ENCODE measurements at regions not wholly inside any gene's neighbourhood (a gene's known extent, or its start where the extent isn't known, plus 50 kb on each side); places are given as distances from the start of the nearest gene placed in this dataset.

- TF ChIP-seq CTCF (IDR thresholded peaks at IDR 0.05) (no peak), POLR2A (IDR thresholded peaks at IDR 0.05) (no peak), EP300 (IDR thresholded peaks at IDR 0.05) (no peak), POLR2AphosphoS5 (IDR thresholded peaks at IDR 0.05) (no peak)
Observed at GRCh38 chr4:126411047-126411446, 1096.3 kb downstream of the FAT4 start.

Data from suprapubic skin (tissue), 4 donors.